KMS-11 (cell line): ENCODE measurements at regions not wholly inside any gene's neighbourhood (a gene's known extent, or its start where the extent isn't known, plus 50 kb on each side); places are given as distances from the start of the nearest gene placed in this dataset.
"Not testable (repeated sequence)": the region's sequence is repeated elsewhere in the genome, so short reads cannot be mapped to it uniquely, and the experiment has no call there.

Experiments used
- H2AFZ ChIP-seq: fragments of 200-600 bp; sonication (generic); 2 replicates; pipeline ENCODE4 v1.6.1; 2016; ENCODE audit warnings: antibody characterized with exemption, mixed run types, low read depth
- H3K27ac ChIP-seq: fragments of 200-600 bp; sonication (generic); 2 replicates; pipeline ENCODE4 v1.6.1; 2016; ENCODE audit warnings: mild to moderate bottlenecking, mixed run types
- H3K27me3 ChIP-seq: fragments of 200-600 bp; sonication (generic); 2 replicates; pipeline ENCODE4 v1.6.1; 2017; ENCODE audit warnings: mild to moderate bottlenecking, low read depth, mixed run types, moderate library complexity; ENCODE audit not compliant: insufficient read depth
- H3K36me3 ChIP-seq: fragments of 200-600 bp; sonication (generic); 2 replicates; pipeline ENCODE4 v1.6.1; 2017; ENCODE audit warnings: mild to moderate bottlenecking, mixed run types; ENCODE audit not compliant: insufficient read depth
- H3K4me1 ChIP-seq: fragments of 200-600 bp; sonication (generic); 2 replicates; pipeline ENCODE4 v1.6.1; 2016; ENCODE audit warnings: mild to moderate bottlenecking, low read depth, mixed run types; ENCODE audit not compliant: poor library complexity, severe bottlenecking
- H3K4me2 ChIP-seq: fragments of 200-600 bp; sonication (generic); 2 replicates; pipeline ENCODE4 v1.7.0; 2016; ENCODE audit warnings: mild to moderate bottlenecking, mixed run types
- H3K4me3 ChIP-seq: fragments of 200-600 bp; sonication (generic); IDR thresholded peaks from 2 replicates; pipeline ENCODE4 v1.6.1; 2017; ENCODE audit warnings: low read depth, low read length, mixed read lengths; ENCODE audit not compliant: insufficient read depth
- H3K79me2 ChIP-seq: fragments of 200-600 bp; sonication (generic); 2 replicates; pipeline ENCODE4 v1.6.1; 2016; ENCODE audit warnings: low read depth, mixed run types; ENCODE audit not compliant: insufficient read depth
- H3K9ac ChIP-seq: fragments of 200-600 bp; sonication (generic); 2 replicates; pipeline ENCODE4 v1.6.1; 2016; ENCODE audit warnings: mild to moderate bottlenecking, mixed run types
- H4K20me1 ChIP-seq: fragments of 200-600 bp; sonication (generic); 2 replicates; pipeline ENCODE4 v1.6.1; 2016; ENCODE audit warnings: mild to moderate bottlenecking, mixed run types; ENCODE audit not compliant: insufficient read depth
- CTCF ChIP-seq: fragments of 200-600 bp; sonication (generic); conservative IDR thresholded peaks from 2 replicates; pipeline ENCODE4 v1.6.1; 2017; ENCODE audit warnings: low read depth, mild to moderate bottlenecking, antibody characterized with exemption, low read length, moderate library complexity, mixed read lengths

GRCh38 chrX:143240658-143241057, 214.9 kb downstream of the SPANXN4 start:
- Histone ChIP-seq H3K9ac (no peak overlapping the region), H3K36me3 (no peaks in the 10 kb centered on the region), H3K4me2 (no peak overlapping the region), H3K79me2 (no peaks in the 10 kb centered on the region), H3K27ac (no peak overlapping the region), H4K20me1 (no peaks in the 10 kb centered on the region), H2AFZ (no peak overlapping the region), H3K4me1 (no peaks in the 10 kb centered on the region), H3K27me3 (no peaks in the 10 kb centered on the region), H3K4me3 (no peak overlapping the region)
- TF ChIP-seq CTCF: no peak

GRCh38 chrX:143231492-143231891, 205.8 kb downstream of the SPANXN4 start:
- Histone ChIP-seq H3K4me2 (no peak overlapping the region), H3K9ac (no peak overlapping the region), H3K4me1 (no peaks in the 10 kb centered on the region), H2AFZ (no peak overlapping the region), H3K27me3 (no peaks in the 10 kb centered on the region), H3K79me2 (no peaks in the 10 kb centered on the region), H4K20me1 (no peaks in the 10 kb centered on the region), H3K36me3 (no peaks in the 10 kb centered on the region), H3K4me3 (no peak overlapping the region), H3K27ac (no peak overlapping the region)
- TF ChIP-seq CTCF: no peak

GRCh38 chrX:143228600-143228999, 202.9 kb downstream of the SPANXN4 start:
- H3K79me2 ChIP-seq, H3K27me3 ChIP-seq, H3K4me3 ChIP-seq, H2AFZ ChIP-seq, H3K27ac ChIP-seq, H3K4me2 ChIP-seq, H3K4me1 ChIP-seq, H3K9ac ChIP-seq, H4K20me1 ChIP-seq, H3K36me3 ChIP-seq: not testable (repeated sequence)

GRCh38 chrX:143206966-143207365, 181.2 kb downstream of the SPANXN4 start:
- no peak overlapping the region for H3K4me2 ChIP-seq
- H3K27ac ChIP-seq: no peak overlapping the region
- no peaks in the 10 kb centered on the region for H3K36me3 ChIP-seq
- no peaks in the 10 kb centered on the region for H3K79me2 ChIP-seq
- H3K4me1 ChIP-seq: no peaks in the 10 kb centered on the region
- H2AFZ ChIP-seq: no peak overlapping the region
- no peak overlapping the region for H3K9ac ChIP-seq
- no peak for TF ChIP-seq CTCF
- H3K27me3 ChIP-seq: no peaks in the 10 kb centered on the region
- no peaks in the 10 kb centered on the region for H4K20me1 ChIP-seq
- H3K4me3 ChIP-seq: no peak overlapping the region

- H3K36me3 ChIP-seq: no peaks in the 10 kb centered on the region
- no peaks in the 10 kb centered on the region for H3K4me1 ChIP-seq
- no peak overlapping the region for H3K4me3 ChIP-seq
- no peaks in the 10 kb centered on the region for H3K79me2 ChIP-seq
- H4K20me1 ChIP-seq: no peaks in the 10 kb centered on the region
- no peak overlapping the region for H3K9ac ChIP-seq
- H2AFZ ChIP-seq: no peak overlapping the region
- no peaks in the 10 kb centered on the region for H3K27me3 ChIP-seq
- no peak for TF ChIP-seq CTCF
- no peak overlapping the region for H3K4me2 ChIP-seq
- H3K27ac ChIP-seq: no peak overlapping the region
Observed at GRCh38 chrX:143171703-143172102, 146.0 kb downstream of the SPANXN4 start.
